ENCODE measurements at regions not wholly inside any gene's neighbourhood (a gene's known extent, or its start where the extent isn't known, plus 50 kb on each side); places are given as distances from the start of the nearest gene placed in this dataset.

- H3K4me3 ChIP-seq (ENCODE audit: low read depth, poor library complexity, severe bottlenecking) = no peak overlapping the region
- 53 to 60% methylated on average over 1 of the region's 1 CpG for WGBS, 2 donors
- TF ChIP-seq, protein P1, sequence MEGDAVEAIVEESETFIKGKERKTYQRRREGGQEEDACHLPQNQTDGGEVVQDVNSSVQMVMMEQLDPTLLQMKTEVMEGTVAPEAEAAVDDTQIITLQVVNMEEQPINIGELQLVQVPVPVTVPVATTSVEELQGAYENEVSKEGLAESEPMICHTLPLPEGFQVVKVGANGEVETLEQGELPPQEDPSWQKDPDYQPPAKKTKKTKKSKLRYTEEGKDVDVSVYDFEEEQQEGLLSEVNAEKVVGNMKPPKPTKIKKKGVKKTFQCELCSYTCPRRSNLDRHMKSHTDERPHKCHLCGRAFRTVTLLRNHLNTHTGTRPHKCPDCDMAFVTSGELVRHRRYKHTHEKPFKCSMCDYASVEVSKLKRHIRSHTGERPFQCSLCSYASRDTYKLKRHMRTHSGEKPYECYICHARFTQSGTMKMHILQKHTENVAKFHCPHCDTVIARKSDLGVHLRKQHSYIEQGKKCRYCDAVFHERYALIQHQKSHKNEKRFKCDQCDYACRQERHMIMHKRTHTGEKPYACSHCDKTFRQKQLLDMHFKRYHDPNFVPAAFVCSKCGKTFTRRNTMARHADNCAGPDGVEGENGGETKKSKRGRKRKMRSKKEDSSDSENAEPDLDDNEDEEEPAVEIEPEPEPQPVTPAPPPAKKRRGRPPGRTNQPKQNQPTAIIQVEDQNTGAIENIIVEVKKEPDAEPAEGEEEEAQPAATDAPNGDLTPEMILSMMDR (IDR thresholded peaks at IDR 0.05) = no peak
- TF ChIP-seq POLR2A (IDR thresholded peaks at IDR 0.05) = no peak
- no peak for DNase-seq (ENCODE audit: low spot score in 2 of 2)
- intact Hi-C loops (cut with DNase I; ENCODE audit: low total_unique reads) = no loop called here
These were observed 223.9 kb upstream of the GLI3 start for GRCh38 chr7:42460933-42461332.

DNA sequence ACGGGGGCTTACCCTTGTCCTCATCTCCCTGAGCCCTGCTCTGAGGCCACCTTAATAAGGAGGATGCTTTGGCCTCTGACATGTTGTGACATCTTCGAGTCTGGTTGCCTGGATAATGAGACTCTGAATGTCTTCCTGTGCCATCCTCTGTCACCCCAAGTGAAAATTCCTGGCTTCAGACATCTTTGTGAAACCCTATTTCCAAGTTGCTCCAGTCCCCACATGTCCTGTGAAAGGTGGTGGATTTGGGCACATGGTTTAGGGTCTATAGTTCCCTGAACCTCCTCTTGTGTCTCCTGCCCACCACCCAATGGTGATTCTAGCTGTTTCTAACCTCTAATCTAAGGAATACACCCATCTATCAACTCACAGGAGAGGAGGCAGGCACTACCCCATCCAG, 223.1 kb upstream of the GLI3 start:
- WGBS, 2 donors = 79 to 97% methylated on average over 2 of the region's 2 CpGs
- TF ChIP-seq POLR2A (IDR thresholded peaks at IDR 0.05) = no peak
- TF ChIP-seq, protein P1 (IDR thresholded peaks at IDR 0.05) = no peak
- no peak for DNase-seq (ENCODE audit: low spot score in 2 of 2)
- intact Hi-C loops (cut with DNase I; ENCODE audit: low total_unique reads) = no loop called here
- H3K4me3 ChIP-seq (ENCODE audit: low read depth, poor library complexity, severe bottlenecking) = no peak overlapping the region

DNA sequence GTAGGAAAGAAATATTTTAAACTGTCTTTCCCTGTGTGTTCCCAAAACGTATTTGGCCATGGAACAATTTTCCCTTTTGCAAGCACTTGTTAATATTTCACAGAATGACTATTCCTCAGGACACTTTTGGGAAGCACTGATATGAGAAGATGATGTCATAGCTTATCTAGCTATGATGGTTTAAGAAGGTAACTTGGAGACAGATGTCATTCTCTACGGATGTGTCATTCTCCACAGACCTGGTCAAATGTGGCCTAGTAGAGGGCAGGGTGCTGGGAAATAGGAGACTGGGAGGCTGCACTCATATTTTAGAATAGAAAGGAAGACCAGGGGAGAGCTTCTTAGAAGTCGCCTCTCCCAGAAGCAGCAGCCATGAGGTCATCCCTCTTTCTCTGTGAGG, 220.7 kb upstream of the GLI3 start:
- H3K4me3 ChIP-seq (ENCODE audit: low read depth, poor library complexity, severe bottlenecking) = no peak overlapping the region
- no peak for DNase-seq (ENCODE audit: low spot score in 2 of 2)
- 84 to 90% methylated on average over 3 of the region's 3 CpGs for WGBS, 2 donors
- TF ChIP-seq, protein P1 (IDR thresholded peaks at IDR 0.05) = no peak
- no peak for TF ChIP-seq POLR2A (IDR thresholded peaks at IDR 0.05)
- intact Hi-C loops (cut with DNase I; ENCODE audit: low total_unique reads) = no loop called here

GRCh38 chr7:42456756-42457276, 219.8 kb upstream of the GLI3 start:
- TF ChIP-seq, protein P1 (IDR thresholded peaks at IDR 0.05) = no peak
- TF ChIP-seq POLR2A (IDR thresholded peaks at IDR 0.05) = no peak
- intact Hi-C loops (cut with DNase I; ENCODE audit: low total_unique reads) = no loop called here

DNA sequence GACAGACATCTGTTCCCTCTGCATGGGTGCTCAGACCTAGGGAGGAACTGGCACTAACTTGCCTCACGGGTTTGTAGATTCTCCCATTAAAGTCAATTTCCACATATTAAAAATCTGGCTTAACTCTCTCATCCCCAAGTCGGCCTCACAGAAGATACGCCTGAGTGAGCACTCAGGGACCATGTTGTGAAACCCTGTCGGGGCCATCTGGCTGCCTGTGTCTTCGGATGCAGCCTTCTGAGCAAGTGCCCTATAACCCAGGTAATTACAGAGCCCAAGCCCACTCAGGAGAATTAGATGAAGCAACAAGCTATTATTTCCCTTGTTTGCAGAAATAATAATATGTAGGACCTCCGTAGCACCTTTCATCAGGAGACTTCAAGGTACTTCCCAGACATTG, 219.3 kb upstream of the GLI3 start:
- DNase-seq (ENCODE audit: low spot score in 2 of 2) = no peak
- no peak for TF ChIP-seq POLR2A (IDR thresholded peaks at IDR 0.05)
- TF ChIP-seq, protein P1 (IDR thresholded peaks at IDR 0.05) = no peak
- intact Hi-C loops (cut with DNase I; ENCODE audit: low total_unique reads) = no loop called here
- H3K4me3 ChIP-seq (ENCODE audit: low read depth, poor library complexity, severe bottlenecking) = no peak overlapping the region
- WGBS, 2 donors = 74 to 85% methylated on average over 6 of the region's 6 CpGs

More at GRCh38 chr7:42456756-42457276, 219.8 kb upstream of the GLI3 start:
- DNase-seq (ENCODE audit: low spot score in 2 of 2) = no peak
- WGBS, 2 donors = 72 to 78% methylated on average over 4 of the region's 4 CpGs
- H3K4me3 ChIP-seq (ENCODE audit: low read depth, poor library complexity, severe bottlenecking) = no peak overlapping the region

- DNase-seq (ENCODE audit: low spot score in 2 of 2) = no peak
- no peak overlapping the region for H3K4me3 ChIP-seq (ENCODE audit: low read depth, poor library complexity, severe bottlenecking)
- intact Hi-C loops (cut with DNase I; ENCODE audit: low total_unique reads) = no loop called here
- no peak for TF ChIP-seq POLR2A (IDR thresholded peaks at IDR 0.05)
- TF ChIP-seq, protein P1 (IDR thresholded peaks at IDR 0.05) = no peak
- 56 to 69% methylated on average over 9 of the region's 9 CpGs for WGBS, 2 donors
These were observed 216.9 kb upstream of the GLI3 start for GRCh38 chr7:42453931-42454361.
